Panc1 (cell line): ENCODE measurements at regions not wholly inside any gene's neighbourhood (a gene's known extent, or its start where the extent isn't known, plus 50 kb on each side); places are given as distances from the start of the nearest gene placed in this dataset.

Source experiments
- ATAC-seq: fragments of 200-7000 bp; cut with Tn5 transposase; 2 replicates; pipeline ENCODE4 v1.9.1; 2020; ENCODE audit warnings: mild to moderate bottlenecking, moderate library complexity
- BruUV-seq: library from RNA; stranded (reverse); fragments of 400-500 nt; replicated peaks from 2 replicates; lab custom pipeline; 2021; lab: Mats Ljungman, UMichigan
- CTCF ChIA-PET: fragments of 300-600 bp; sonication (Branson Sonifier 250); formaldehyde crosslinking; loops from one replicate; lab custom pipeline; 2022; ENCODE audit warnings: antibody characterized with exemption; lab: Charles Lee
- POLR2A ChIA-PET: fragments of 300-600 bp; sonication (Branson Sonifier 250); formaldehyde crosslinking; loops from one replicate; lab custom pipeline; 2022; ENCODE audit warnings: antibody characterized with exemption; lab: Charles Lee
- DNase-seq: peaks from one replicate; pipeline ENCODE4 v3.0.0-alpha.2; 2010; ENCODE audit warnings: low read depth, low spot score
- H3K27ac ChIP-seq: 2 replicates; pipeline ENCODE4 v1.5.1; 2011; ENCODE audit warnings: mild to moderate bottlenecking, low read length, inconsistent platforms
- H3K27me3 ChIP-seq: fragments of 200-500 bp; sonication (Bioruptor generic); 2 replicates; pipeline ENCODE4 v1.6.0; 2014; ENCODE audit warnings: low read length, inconsistent platforms; ENCODE audit not compliant: control insufficient read depth, insufficient read depth
- H3K36me3 ChIP-seq: fragments of 200-500 bp; sonication (Bioruptor generic); 2 replicates; pipeline ENCODE4 v1.5.1; 2014; ENCODE audit warnings: inconsistent platforms, mild to moderate bottlenecking, low read length, moderate library complexity; ENCODE audit not compliant: control insufficient read depth, insufficient read depth
- H3K4me1 ChIP-seq: 2 replicates; pipeline ENCODE4 v1.5.1; 2011; ENCODE audit warnings: inconsistent platforms, mild to moderate bottlenecking, low read length, moderate library complexity; ENCODE audit not compliant: control insufficient read depth, insufficient read depth
- H3K4me3 ChIP-seq, 2 experiments: 2 replicates each; pipeline ENCODE4 v1.5.1; 2011 to 2012; ENCODE audit warnings: low read depth in 2 of 2, low read length in 2 of 2, mild to moderate bottlenecking in 2 of 2, inconsistent platforms in 1 of 2, moderate library complexity in 1 of 2
- H3K9me3 ChIP-seq: fragments of 200-500 bp; sonication (Bioruptor generic); 2 replicates; pipeline ENCODE4 v1.5.1; 2014; ENCODE audit warnings: low read depth, mild to moderate bottlenecking, inconsistent platforms, low read length, moderate library complexity; ENCODE audit not compliant: control insufficient read depth, insufficient read depth
- POLR2AphosphoS5 ChIP-seq: IDR thresholded peaks from 2 replicates; pipeline ENCODE4 v1.6.1; 2012; ENCODE audit warnings: mild to moderate bottlenecking, low read depth, low read length, moderate library complexity
- REST ChIP-seq, 2 experiments: IDR thresholded peaks; 2 replicates each; pipeline ENCODE4 v1.6.1; 2011 to 2012; ENCODE audit warnings: low read depth in 2 of 2, control low read depth in 1 of 2, low read length in 1 of 2, mild to moderate bottlenecking in 1 of 2, moderate library complexity in 1 of 2; ENCODE audit not compliant: insufficient read depth in 1 of 2
- SIN3A ChIP-seq: IDR thresholded peaks from 2 replicates; pipeline ENCODE4 v1.6.1; 2012; ENCODE audit warnings: low read depth, mild to moderate bottlenecking, low read length, moderate library complexity, borderline replicate concordance; ENCODE audit not compliant: insufficient read depth
- TCF7L2 ChIP-seq: IDR thresholded peaks from 2 replicates; pipeline ENCODE4 v1.6.1; 2011; ENCODE audit warnings: mild to moderate bottlenecking, low read depth, low read length, inconsistent platforms
- in situ Hi-C: cut with HindIII; loops from 2 replicates; pipeline ENCODE4 v1.10.0; 2016; ENCODE audit warnings: low sequenced_read_pairs, low pct_unique_long_range_greater_than_20kb
- intact Hi-C: fragments of 100-400 bp; cut with micrococcal nuclease; formaldehyde crosslinking; loops from one replicate; pipeline ENCODE4 v1.10.0; 2022; ENCODE audit not compliant: unreplicated experiment
- TF ChIP-seq, protein P1 (sequence below): fragments of 450-650 bp; IDR thresholded peaks from 2 replicates; pipeline ENCODE4 v1.5.1; 2017; ENCODE audit warnings: mild to moderate bottlenecking

DNA sequence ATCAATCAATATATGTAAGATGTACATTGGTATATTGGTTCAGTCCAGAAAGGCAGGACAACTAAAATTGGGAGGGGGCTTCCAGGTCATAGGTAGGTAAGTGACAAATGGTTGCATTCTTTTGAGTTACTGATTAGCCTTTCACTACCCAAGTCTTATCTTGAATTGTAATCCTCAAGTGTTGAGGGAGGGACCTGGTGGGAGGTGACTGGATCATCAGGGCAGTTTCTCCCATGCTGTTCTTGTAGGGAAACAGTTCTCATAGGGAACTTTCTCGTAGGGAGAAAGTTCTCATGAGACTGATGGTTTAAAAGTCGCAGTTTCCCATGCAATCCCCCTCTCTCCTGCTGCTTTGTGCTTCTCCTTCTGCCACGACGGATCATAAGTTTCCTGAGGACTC lies 809.2 kb downstream of the KCNT2 start:
- ChIA-PET POLR2A (no interaction called here), CTCF (no interaction called here)
- H3K36me3 ChIP-seq, result no peaks in the 10 kb centered on the region
- H3K27me3 ChIP-seq, result no peaks in the 10 kb centered on the region
- no peaks in the 10 kb centered on the region for H3K9me3 ChIP-seq
- no peaks in the 10 kb centered on the region for H3K4me1 ChIP-seq
- TF ChIP-seq TCF7L2 (no peak), SIN3A (no peak), POLR2AphosphoS5 (no peak), REST (IDR thresholded peaks at IDR 0.05; ENCODE audit: insufficient read depth in 1 of 2, low read depth in 2 of 2, low read length in 1 of 2) (no peak)
- TF ChIP-seq, protein P1, sequence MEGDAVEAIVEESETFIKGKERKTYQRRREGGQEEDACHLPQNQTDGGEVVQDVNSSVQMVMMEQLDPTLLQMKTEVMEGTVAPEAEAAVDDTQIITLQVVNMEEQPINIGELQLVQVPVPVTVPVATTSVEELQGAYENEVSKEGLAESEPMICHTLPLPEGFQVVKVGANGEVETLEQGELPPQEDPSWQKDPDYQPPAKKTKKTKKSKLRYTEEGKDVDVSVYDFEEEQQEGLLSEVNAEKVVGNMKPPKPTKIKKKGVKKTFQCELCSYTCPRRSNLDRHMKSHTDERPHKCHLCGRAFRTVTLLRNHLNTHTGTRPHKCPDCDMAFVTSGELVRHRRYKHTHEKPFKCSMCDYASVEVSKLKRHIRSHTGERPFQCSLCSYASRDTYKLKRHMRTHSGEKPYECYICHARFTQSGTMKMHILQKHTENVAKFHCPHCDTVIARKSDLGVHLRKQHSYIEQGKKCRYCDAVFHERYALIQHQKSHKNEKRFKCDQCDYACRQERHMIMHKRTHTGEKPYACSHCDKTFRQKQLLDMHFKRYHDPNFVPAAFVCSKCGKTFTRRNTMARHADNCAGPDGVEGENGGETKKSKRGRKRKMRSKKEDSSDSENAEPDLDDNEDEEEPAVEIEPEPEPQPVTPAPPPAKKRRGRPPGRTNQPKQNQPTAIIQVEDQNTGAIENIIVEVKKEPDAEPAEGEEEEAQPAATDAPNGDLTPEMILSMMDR, result no peak
- no peak overlapping the region for H3K27ac ChIP-seq
- BruUV-seq, result no TSS peak
- H3K4me3 ChIP-seq, result no peak overlapping the region
- in situ Hi-C loops (no loop called here), intact Hi-C loops (no loop called here)
- DNase-seq (no peak), ATAC-seq (no peak)

DNA sequence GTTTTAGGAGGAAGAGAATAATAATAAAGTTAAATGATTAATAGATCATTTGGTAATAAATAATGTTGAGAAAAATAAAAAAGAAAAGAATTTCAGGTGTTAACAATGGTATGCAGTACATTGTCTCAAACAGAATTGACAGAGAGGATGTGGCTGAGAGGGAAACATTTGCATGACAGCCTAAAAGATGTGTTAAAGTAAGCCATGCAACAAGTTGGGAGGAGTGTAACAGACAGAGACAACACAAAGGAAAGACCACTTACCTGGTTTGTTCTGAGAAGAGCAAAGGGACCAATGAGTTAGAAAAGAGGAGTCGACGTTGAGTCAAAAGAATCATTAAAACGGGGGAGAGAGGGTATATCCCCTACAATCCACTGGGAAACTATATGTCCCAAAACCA lies 814.0 kb downstream of the KCNT2 start:
- BruUV-seq, result no TSS peak
- intact Hi-C loops (no loop called here), in situ Hi-C loops (no loop called here)
- ATAC-seq, result no peak
- H3K9me3 ChIP-seq, result no peaks in the 10 kb centered on the region
- TF ChIP-seq TCF7L2, result no peak
- no peak for TF ChIP-seq REST (IDR thresholded peaks at IDR 0.05; ENCODE audit: insufficient read depth in 1 of 2, low read depth in 2 of 2, low read length in 1 of 2)
- TF ChIP-seq, protein P1, result no peak
- TF ChIP-seq POLR2AphosphoS5, result no peak
- TF ChIP-seq SIN3A, result no peak
- H3K27ac ChIP-seq, result no peak overlapping the region
- H3K27me3 ChIP-seq, result no peaks in the 10 kb centered on the region
- H3K4me1 ChIP-seq, result no peaks in the 10 kb centered on the region
- no peak overlapping the region for H3K4me3 ChIP-seq
- DNase-seq, result no peak
- H3K36me3 ChIP-seq, result no peaks in the 10 kb centered on the region
- ChIA-PET CTCF (no interaction called here), POLR2A (no interaction called here)
